ENCODE measurements at regions not wholly inside any gene's neighbourhood (a gene's known extent, or its start where the extent isn't known, plus 50 kb on each side); places are given as distances from the start of the nearest gene placed in this dataset.

GRCh38 chr4:36532670-36533379 is 251.4 kb downstream of the DTHD1 start:
- no peak for DNase-seq
- no peaks in the 10 kb centered on the region for H3K4me1 ChIP-seq
- intact Hi-C loops (cut with DNase I; ENCODE audit: low total_unique reads), result no loop called here
- no peak overlapping the region for H3K27ac ChIP-seq
- H3K4me3 ChIP-seq, result no peak overlapping the region
- TF ChIP-seq CTCF (IDR thresholded peaks at IDR 0.05 in 8 of 11, conservative IDR thresholded peaks at IDR 0.05 in 3 of 11) (no peak), POLR2A (IDR thresholded peaks at IDR 0.05) (no peak), POLR2AphosphoS5 (IDR thresholded peaks at IDR 0.05) (no peak)
- H3K9me3 ChIP-seq, result peaks cover 9 to 25% (median 23%) of the 10 kb centered on the region in 8 donors
- WGBS, 5 donors, result 60 to 74% (median 62%) methylated on average over 4 of the region's 4 CpGs
- no peaks in the 10 kb centered on the region for H3K27me3 ChIP-seq (replicated peaks in 1 of 7)
- no peaks in the 10 kb centered on the region for H3K36me3 ChIP-seq

GRCh38 chr4:36533944-36534343 is 252.5 kb downstream of the DTHD1 start:
- no peaks in the 10 kb centered on the region for H3K27me3 ChIP-seq (replicated peaks in 1 of 7)
- H3K4me1 ChIP-seq, result no peaks in the 10 kb centered on the region
- WGBS, 5 donors, result 75 to 90% (median 88%) methylated on average over 1 of the region's 1 CpG
- H3K4me3 ChIP-seq, result no peak overlapping the region
- no peak for DNase-seq
- H3K9me3 ChIP-seq, result peaks cover 2 to 14% (median 12%) of the 10 kb centered on the region in 8 donors
- TF ChIP-seq CTCF (IDR thresholded peaks at IDR 0.05 in 8 of 11, conservative IDR thresholded peaks at IDR 0.05 in 3 of 11), result no peak
- no peak for TF ChIP-seq POLR2AphosphoS5 (IDR thresholded peaks at IDR 0.05)
- TF ChIP-seq POLR2A (IDR thresholded peaks at IDR 0.05), result no peak
- no peak overlapping the region for H3K27ac ChIP-seq
- intact Hi-C loops (cut with DNase I; ENCODE audit: low total_unique reads), result no loop called here
- H3K36me3 ChIP-seq, result no peaks in the 10 kb centered on the region

- Histone ChIP-seq H3K4me3 (no peak overlapping the region), H3K9me3 (no peaks in the 10 kb centered on the region), H3K36me3 (no peaks in the 10 kb centered on the region), H3K27me3 (replicated peaks in 1 of 7) (no peaks in the 10 kb centered on the region), H3K4me1 (no peaks in the 10 kb centered on the region), H3K27ac (no peak overlapping the region)
- DNase-seq, result no peak
- intact Hi-C loops (cut with DNase I; ENCODE audit: low total_unique reads), result no loop called here
- 80 to 94% (median 90%) methylated on average over 1 of the region's 1 CpG for WGBS, 5 donors
- no peak for TF ChIP-seq POLR2A (IDR thresholded peaks at IDR 0.05)
- no peak for TF ChIP-seq CTCF (IDR thresholded peaks at IDR 0.05 in 8 of 11, conservative IDR thresholded peaks at IDR 0.05 in 3 of 11)
- TF ChIP-seq POLR2AphosphoS5 (IDR thresholded peaks at IDR 0.05), result no peak
These were observed 266.0 kb downstream of the DTHD1 start for GRCh38 chr4:36547383-36547782.

GRCh38 chr4:36549252-36549651 is 267.8 kb downstream of the DTHD1 start:
- Histone ChIP-seq H3K9me3 (no peaks in the 10 kb centered on the region), H3K4me3 (no peak overlapping the region), H3K36me3 (no peaks in the 10 kb centered on the region), H3K27ac (no peak overlapping the region), H3K4me1 (no peaks in the 10 kb centered on the region), H3K27me3 (replicated peaks in 1 of 7) (no peaks in the 10 kb centered on the region)
- intact Hi-C loops (cut with DNase I; ENCODE audit: low total_unique reads), result no loop called here
- DNase-seq, result no peak
- WGBS, 5 donors, result 83 to 89% (median 87%) methylated on average over 3 of the region's 3 CpGs
- TF ChIP-seq CTCF (IDR thresholded peaks at IDR 0.05 in 8 of 11, conservative IDR thresholded peaks at IDR 0.05 in 3 of 11) (no peak), POLR2AphosphoS5 (IDR thresholded peaks at IDR 0.05) (no peak), POLR2A (IDR thresholded peaks at IDR 0.05) (no peak)
